SK-N-SH treated with all-trans-retinoic acid at 6 μM for 48 hours (cell line): ENCODE measurements at regions not wholly inside any gene's neighbourhood (a gene's known extent, or its start where the extent isn't known, plus 50 kb on each side); places are given as distances from the start of the nearest gene placed in this dataset.

Experiments used
- ATAC-seq: fragments of 200-7000 bp; cut with Tn5 transposase; 3 replicates; pipeline ENCODE4 v1.9.1; 2020; ENCODE audit warnings: mild to moderate bottlenecking, moderate library complexity
- ARNTL ChIP-seq: fragments of 450-650 bp; formaldehyde crosslinking; IDR thresholded peaks from 2 replicates; pipeline ENCODE4 v1.5.0; 2020; ENCODE audit warnings: low read depth, mild to moderate bottlenecking, moderate library complexity, borderline replicate concordance
- BACH2 ChIP-seq: fragments of 250-450 bp; sonication (Bioruptor Pico); IDR thresholded peaks from 2 replicates; pipeline ENCODE4 v1.9.0; 2021; ENCODE audit warnings: mild to moderate bottlenecking, borderline replicate concordance
- CREB5 ChIP-seq: fragments of 250-450 bp; sonication (Bioruptor Pico); IDR thresholded peaks from 2 replicates; pipeline ENCODE4 v1.5.1; 2020; ENCODE audit warnings: low read depth, mild to moderate bottlenecking, moderate library complexity
- CSDC2 ChIP-seq: fragments of 250-450 bp; sonication (Bioruptor Pico); IDR thresholded peaks from 2 replicates; pipeline ENCODE4 v1.5.0; 2020; ENCODE audit warnings: mild to moderate bottlenecking, moderate library complexity
- GLIS3 ChIP-seq: fragments of 250-450 bp; sonication (Bioruptor Pico); IDR thresholded peaks from 2 replicates; pipeline ENCODE4 v1.5.0; 2020; ENCODE audit warnings: mild to moderate bottlenecking, moderate library complexity
- ISL1 ChIP-seq: fragments of 250-450 bp; sonication (Bioruptor Pico); IDR thresholded peaks from 2 replicates; pipeline ENCODE4 v2.1.2; 2022; ENCODE audit warnings: mild to moderate bottlenecking, moderate library complexity
- OSR1 ChIP-seq: fragments of 250-450 bp; sonication (Bioruptor Pico); IDR thresholded peaks from 2 replicates; pipeline ENCODE4 v1.8.0; 2022; ENCODE audit warnings: moderate library complexity, mild to moderate bottlenecking, inconsistent platforms
- POU6F1 ChIP-seq: fragments of 250-450 bp; sonication (Bioruptor Pico); IDR thresholded peaks from 2 replicates; pipeline ENCODE4 v1.8.0; 2021; ENCODE audit warnings: low read depth, mild to moderate bottlenecking, moderate library complexity, borderline replicate concordance
- PPARA ChIP-seq: fragments of 250-450 bp; sonication (Bioruptor Pico); IDR thresholded peaks from 2 replicates; pipeline ENCODE4 v1.5.0; 2020; ENCODE audit warnings: mild to moderate bottlenecking, borderline replicate concordance
- RARB ChIP-seq: fragments of 250-450 bp; sonication (Bioruptor Pico); IDR thresholded peaks from 2 replicates; pipeline ENCODE4 v1.8.0; 2021; ENCODE audit warnings: mild to moderate bottlenecking, moderate library complexity
- SNAI2 ChIP-seq: fragments of 250-450 bp; sonication (Bioruptor Pico); IDR thresholded peaks from 2 replicates; pipeline ENCODE4 v1.5.0; 2020; ENCODE audit warnings: mild to moderate bottlenecking, moderate library complexity
- TCF4 ChIP-seq: fragments of 250-450 bp; sonication (Bioruptor Pico); IDR thresholded peaks from 2 replicates; pipeline ENCODE4 v1.8.0; 2021; ENCODE audit warnings: mild to moderate bottlenecking, moderate library complexity, borderline replicate concordance
- TOX ChIP-seq: fragments of 250-450 bp; sonication (Bioruptor Pico); IDR thresholded peaks from 2 replicates; pipeline ENCODE4 v1.8.0; 2021; ENCODE audit warnings: mild to moderate bottlenecking, moderate library complexity, borderline replicate concordance
- TSHZ2 ChIP-seq: fragments of 250-450 bp; sonication (Bioruptor Pico); IDR thresholded peaks from 2 replicates; pipeline ENCODE4 v1.5.0; 2020; ENCODE audit warnings: mild to moderate bottlenecking, moderate library complexity
- ZC3H10 ChIP-seq: fragments of 250-450 bp; sonication (Bioruptor Pico); IDR thresholded peaks from 2 replicates; pipeline ENCODE4 v1.5.1; 2021; ENCODE audit warnings: mild to moderate bottlenecking, moderate library complexity
- ZFP3 ChIP-seq: fragments of 250-450 bp; sonication (Bioruptor Pico); IDR thresholded peaks from 2 replicates; pipeline ENCODE4 v1.5.0; 2020; ENCODE audit warnings: mild to moderate bottlenecking, moderate library complexity
- ZFP30 ChIP-seq: fragments of 450-650 bp; formaldehyde crosslinking; IDR thresholded peaks from 2 replicates; pipeline ENCODE4 v1.5.0; 2022; ENCODE audit warnings: mild to moderate bottlenecking, moderate library complexity
- ZNF565 ChIP-seq: fragments of 450-650 bp; formaldehyde crosslinking; conservative IDR thresholded peaks from 2 replicates; pipeline ENCODE4 v1.5.0; 2020; ENCODE audit warnings: low read depth, mild to moderate bottlenecking, moderate library complexity
- ZNF70 ChIP-seq: fragments of 450-650 bp; formaldehyde crosslinking; IDR thresholded peaks from 2 replicates; pipeline ENCODE4 v1.5.0; 2020; ENCODE audit warnings: mild to moderate bottlenecking, moderate library complexity
- ZNF8 ChIP-seq: fragments of 450-650 bp; formaldehyde crosslinking; IDR thresholded peaks from 2 replicates; pipeline ENCODE4 v1.5.0; 2020; ENCODE audit warnings: mild to moderate bottlenecking, moderate library complexity
- TF ChIP-seq, protein P1 (sequence below): fragments of 250-450 bp; sonication (Bioruptor Pico); IDR thresholded peaks from 2 replicates; pipeline ENCODE4 v1.5.1; 2021; ENCODE audit warnings: mild to moderate bottlenecking, moderate library complexity
- TF ChIP-seq, protein P2 (sequence below): fragments of 250-450 bp; sonication (Bioruptor Pico); IDR thresholded peaks from 2 replicates; pipeline ENCODE4 v1.8.0; 2020; ENCODE audit warnings: mild to moderate bottlenecking, moderate library complexity, borderline replicate concordance

GRCh38 chrX:139204898-139205667 is 325.5 kb upstream of the F9 start:
- ATAC-seq, result peak; percentile 60

GRCh38 chrX:139204571-139204897 is 326.0 kb upstream of the F9 start:
- TF ChIP-seq TOX (CRISPR knock-in tag) (no peak), ZNF565 (no peak), BACH2 (CRISPR knock-in tag) (no peak), PPARA (CRISPR knock-in tag) (no peak), ZNF70 (no peak), ZFP3 (CRISPR knock-in tag) (no peak), CSDC2 (CRISPR knock-in tag) (no peak), RARB (CRISPR knock-in tag) (no peak), POU6F1 (CRISPR knock-in tag) (no peak), TSHZ2 (CRISPR knock-in tag) (no peak), ZFP30 (no peak), GLIS3 (CRISPR knock-in tag) (no peak), TCF4 (CRISPR knock-in tag) (no peak), OSR1 (CRISPR knock-in tag) (no peak)
- TF ChIP-seq, protein P1, sequence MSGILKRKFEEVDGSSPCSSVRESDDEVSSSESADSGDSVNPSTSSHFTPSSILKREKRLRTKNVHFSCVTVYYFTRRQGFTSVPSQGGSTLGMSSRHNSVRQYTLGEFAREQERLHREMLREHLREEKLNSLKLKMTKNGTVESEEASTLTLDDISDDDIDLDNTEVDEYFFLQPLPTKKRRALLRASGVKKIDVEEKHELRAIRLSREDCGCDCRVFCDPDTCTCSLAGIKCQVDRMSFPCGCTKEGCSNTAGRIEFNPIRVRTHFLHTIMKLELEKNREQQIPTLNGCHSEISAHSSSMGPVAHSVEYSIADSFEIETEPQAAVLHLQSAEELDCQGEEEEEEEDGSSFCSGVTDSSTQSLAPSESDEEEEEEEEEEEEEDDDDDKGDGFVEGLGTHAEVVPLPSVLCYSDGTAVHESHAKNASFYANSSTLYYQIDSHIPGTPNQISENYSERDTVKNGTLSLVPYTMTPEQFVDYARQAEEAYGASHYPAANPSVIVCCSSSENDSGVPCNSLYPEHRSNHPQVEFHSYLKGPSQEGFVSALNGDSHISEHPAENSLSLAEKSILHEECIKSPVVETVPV (CRISPR knock-in tag), result no peak
- TF ChIP-seq, protein P2, sequence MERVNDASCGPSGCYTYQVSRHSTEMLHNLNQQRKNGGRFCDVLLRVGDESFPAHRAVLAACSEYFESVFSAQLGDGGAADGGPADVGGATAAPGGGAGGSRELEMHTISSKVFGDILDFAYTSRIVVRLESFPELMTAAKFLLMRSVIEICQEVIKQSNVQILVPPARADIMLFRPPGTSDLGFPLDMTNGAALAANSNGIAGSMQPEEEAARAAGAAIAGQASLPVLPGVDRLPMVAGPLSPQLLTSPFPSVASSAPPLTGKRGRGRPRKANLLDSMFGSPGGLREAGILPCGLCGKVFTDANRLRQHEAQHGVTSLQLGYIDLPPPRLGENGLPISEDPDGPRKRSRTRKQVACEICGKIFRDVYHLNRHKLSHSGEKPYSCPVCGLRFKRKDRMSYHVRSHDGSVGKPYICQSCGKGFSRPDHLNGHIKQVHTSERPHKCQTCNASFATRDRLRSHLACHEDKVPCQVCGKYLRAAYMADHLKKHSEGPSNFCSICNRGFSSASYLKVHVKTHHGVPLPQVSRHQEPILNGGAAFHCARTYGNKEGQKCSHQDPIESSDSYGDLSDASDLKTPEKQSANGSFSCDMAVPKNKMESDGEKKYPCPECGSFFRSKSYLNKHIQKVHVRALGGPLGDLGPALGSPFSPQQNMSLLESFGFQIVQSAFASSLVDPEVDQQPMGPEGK (CRISPR knock-in tag), result no peak
- ATAC-seq, result no peak

More at GRCh38 chrX:139204898-139205667, 325.5 kb upstream of the F9 start:
- no peak for TF ChIP-seq ZNF8 (CRISPR knock-in tag)
- TF ChIP-seq ZFP3 (CRISPR knock-in tag), result no peak
- TF ChIP-seq SNAI2 (CRISPR knock-in tag), result no peak
- no peak for TF ChIP-seq CREB5 (CRISPR knock-in tag)
- no peak for TF ChIP-seq ISL1
- TF ChIP-seq, protein P2 (CRISPR knock-in tag), result no peak
- no peak for TF ChIP-seq TOX (CRISPR knock-in tag)
- TF ChIP-seq RARB (CRISPR knock-in tag), result no peak
- TF ChIP-seq PPARA (CRISPR knock-in tag), result no peak
- TF ChIP-seq TCF4 (CRISPR knock-in tag), result no peak
- TF ChIP-seq ZFP30, result no peak
- no peak for TF ChIP-seq ARNTL (CRISPR knock-in tag)
- TF ChIP-seq ZC3H10 (CRISPR knock-in tag), result no peak
- TF ChIP-seq OSR1 (CRISPR knock-in tag), result no peak
- TF ChIP-seq, protein P1 (CRISPR knock-in tag), result no peak
- TF ChIP-seq ZNF565, result no peak
- TF ChIP-seq BACH2 (CRISPR knock-in tag), result no peak
- no peak for TF ChIP-seq GLIS3 (CRISPR knock-in tag)
- TF ChIP-seq, all 23 proteins: peak for 0
